ENCODE measurements at regions not wholly inside any gene's neighbourhood (a gene's known extent, or its start where the extent isn't known, plus 50 kb on each side); places are given as distances from the start of the nearest gene placed in this dataset.

- no peak overlapping the region for H3K27ac ChIP-seq (ENCODE audit: low read length)
- H3K9me3 ChIP-seq (ENCODE audit: control insufficient read depth, insufficient read depth, low read depth, low read length) = no peaks in the 10 kb centered on the region; the same call in 1 of the 2 replicates
- no peak for DNase-seq (ENCODE audit: low read depth, low spot score)
- TF ChIP-seq POLR2AphosphoS5 (IDR thresholded peaks at IDR 0.05; ENCODE audit: low read depth, low read length) (no peak), REST (IDR thresholded peaks at IDR 0.05; ENCODE audit: insufficient read depth in 1 of 2, low read depth in 2 of 2, low read length in 1 of 2) (no peak), TCF7L2 (IDR thresholded peaks at IDR 0.05; ENCODE audit: low read depth, low read length) (no peak), CTCF (IDR thresholded peaks at IDR 0.05) (no peak), SIN3A (IDR thresholded peaks at IDR 0.05; ENCODE audit: borderline replicate concordance, insufficient read depth, low read depth, low read length) (no peak)
- H3K36me3 ChIP-seq (ENCODE audit: control insufficient read depth, insufficient read depth, low read length) = no peaks in the 10 kb centered on the region
- CTCF ChIA-PET = no interaction called here
- intact Hi-C loops (cut with micrococcal nuclease; ENCODE audit: unreplicated experiment) = no loop called here
- H3K27me3 ChIP-seq (ENCODE audit: control insufficient read depth, insufficient read depth, low read length) = no peaks in the 10 kb centered on the region
- H3K4me1 ChIP-seq (ENCODE audit: control insufficient read depth, insufficient read depth, low read length) = no peaks in the 10 kb centered on the region
- in situ Hi-C loops (cut with HindIII; ENCODE audit: low pct_unique_long_range_greater_than_20kb, low sequenced_read_pairs) = no loop called here
- BruUV-seq (replicated peaks) = no TSS peak
- ATAC-seq = no peak
- no peak overlapping the region for H3K4me3 ChIP-seq (ENCODE audit: low read depth in 2 of 2, low read length in 2 of 2)
- POLR2A ChIA-PET = no interaction called here
Measured at GRCh38 chr11:114987186-114987760, 308.9 kb downstream of the NXPE2 start.

GRCh38 chr11:114988644-114989043, 310.3 kb downstream of the NXPE2 start:
- ATAC-seq (no peak), DNase-seq (ENCODE audit: low read depth, low spot score) (no peak)
- ChIA-PET CTCF (no interaction called here), POLR2A (no interaction called here)
- Histone ChIP-seq H3K4me3 (ENCODE audit: low read depth in 2 of 2, low read length in 2 of 2) (no peak overlapping the region), H3K27ac (ENCODE audit: low read length) (no peak overlapping the region), H3K36me3 (ENCODE audit: control insufficient read depth, insufficient read depth, low read length) (no peaks in the 10 kb centered on the region), H3K27me3 (ENCODE audit: control insufficient read depth, insufficient read depth, low read length) (no peaks in the 10 kb centered on the region), H3K9me3 (ENCODE audit: control insufficient read depth, insufficient read depth, low read depth, low read length) (no peaks in the 10 kb centered on the region; the same call in 1 of the 2 replicates), H3K4me1 (ENCODE audit: control insufficient read depth, insufficient read depth, low read length) (no peaks in the 10 kb centered on the region)
- BruUV-seq (replicated peaks) = no TSS peak
- TF ChIP-seq CTCF (IDR thresholded peaks at IDR 0.05) (no peak), TCF7L2 (IDR thresholded peaks at IDR 0.05; ENCODE audit: low read depth, low read length) (no peak), POLR2AphosphoS5 (IDR thresholded peaks at IDR 0.05; ENCODE audit: low read depth, low read length) (no peak), SIN3A (IDR thresholded peaks at IDR 0.05; ENCODE audit: borderline replicate concordance, insufficient read depth, low read depth, low read length) (no peak), REST (IDR thresholded peaks at IDR 0.05; ENCODE audit: insufficient read depth in 1 of 2, low read depth in 2 of 2, low read length in 1 of 2) (no peak)
- in situ Hi-C loops (cut with HindIII; ENCODE audit: low pct_unique_long_range_greater_than_20kb, low sequenced_read_pairs) (no loop called here), intact Hi-C loops (cut with micrococcal nuclease; ENCODE audit: unreplicated experiment) (no loop called here)

Measured in Panc1 (cell line).